ENCODE measurements at regions not wholly inside any gene's neighbourhood (a gene's known extent, or its start where the extent isn't known, plus 50 kb on each side); places are given as distances from the start of the nearest gene placed in this dataset.

DNA sequence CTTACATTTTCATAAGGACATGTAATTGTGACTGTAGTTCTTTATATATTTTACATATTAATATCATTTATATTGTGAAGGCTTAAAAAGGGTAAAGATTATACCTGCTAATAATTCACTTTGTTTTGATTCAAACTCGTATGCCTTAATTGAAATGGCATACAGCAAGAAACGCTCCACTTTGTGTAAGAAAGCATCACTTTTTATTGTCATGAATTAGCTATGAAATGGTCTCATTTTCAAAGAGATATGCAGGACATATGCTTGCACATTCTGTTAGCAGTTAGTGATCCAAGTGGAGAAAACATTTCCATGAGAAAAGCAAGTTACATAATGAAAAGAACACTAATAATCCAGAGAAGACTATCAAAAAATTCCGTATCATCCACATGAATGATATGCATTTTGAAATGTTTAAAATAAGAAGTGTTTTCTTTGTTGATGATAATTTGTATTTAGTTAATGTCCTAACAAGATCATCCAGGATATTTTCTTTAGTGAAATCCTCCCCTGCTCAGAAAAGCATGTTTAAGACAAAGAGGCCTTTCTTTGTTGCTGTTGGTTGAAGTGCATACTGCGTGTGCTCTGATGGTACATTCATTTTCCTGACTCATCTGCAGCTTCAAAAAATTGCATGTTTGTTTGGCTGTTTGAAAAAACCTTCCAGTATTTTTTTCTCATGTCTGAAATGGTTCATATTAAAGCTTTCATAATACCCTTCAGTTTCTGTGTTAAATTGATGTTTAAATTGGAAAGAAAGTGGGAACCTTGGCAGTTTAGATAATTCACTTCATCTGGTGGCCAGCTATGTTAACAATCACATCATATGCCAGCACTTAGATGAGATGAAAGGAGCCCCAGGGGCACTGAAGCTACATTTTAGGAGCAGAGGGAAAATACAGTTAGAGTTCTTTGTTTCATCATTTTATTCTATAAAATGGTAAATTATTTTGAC lies 242.2 kb downstream of the CSNK1G3 start:
- Histone ChIP-seq H3K4me3 (ENCODE audit: extremely low read depth, insufficient read depth, low read length, poor library complexity, severe bottlenecking) (no peak overlapping the region), H3K4me1 (ENCODE audit: control insufficient read depth, insufficient read depth, low read length, poor library complexity, severe bottlenecking) (peaks cover 33% of the 10 kb centered on the region), H3K27ac (ENCODE audit: low read depth, low read length, severe bottlenecking) (peak overlapping the region; percentile 74), H3K36me3 (ENCODE audit: control insufficient read depth, insufficient read depth, low read length) (no peaks in the 10 kb centered on the region), H3K9me3 (ENCODE audit: control insufficient read depth, low read length) (no peaks in the 10 kb centered on the region)
- 83 to 90% methylated on average over 1 to 2 of the region's 4 CpGs for WGBS, 2 experiments (ENCODE audit: insufficient coverage in 2 of 2)

DNA sequence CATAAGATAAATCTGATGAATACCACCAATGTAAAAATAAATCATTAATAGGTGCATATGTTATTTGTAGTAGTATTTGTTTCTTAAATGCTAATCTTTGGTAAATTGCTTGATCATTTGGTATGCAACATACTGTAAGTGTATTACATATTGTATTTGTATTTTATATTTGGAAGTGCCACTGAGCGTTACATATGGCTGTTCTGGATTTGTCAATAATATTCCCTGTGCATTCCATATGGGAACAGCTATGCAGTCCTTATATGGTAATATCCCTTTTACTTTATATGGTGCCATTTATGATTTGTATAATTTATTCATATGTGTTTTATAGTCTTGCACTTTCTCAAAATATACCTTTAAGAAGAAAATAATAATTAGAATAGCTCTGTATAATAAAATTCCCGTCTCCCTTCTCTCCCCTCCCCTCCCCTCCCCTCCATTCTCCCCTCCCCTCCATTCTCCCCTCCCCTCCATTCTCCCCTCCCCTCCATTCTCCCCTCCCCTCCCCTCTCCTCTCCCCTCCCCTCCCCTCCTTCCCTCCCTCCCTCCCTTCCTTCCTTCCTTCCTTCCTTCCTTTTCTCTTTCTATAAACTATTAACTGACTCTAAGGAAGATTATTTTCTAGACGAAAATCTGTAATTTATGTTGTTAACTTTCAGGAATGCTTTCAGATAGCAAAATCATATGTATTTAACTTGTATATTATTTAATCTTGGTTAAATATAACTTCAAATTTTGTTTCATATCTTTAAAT lies 241.4 kb downstream of the CSNK1G3 start:
- Histone ChIP-seq H3K27ac (ENCODE audit: low read depth, low read length, severe bottlenecking) (peak overlapping the region; percentile 69), H3K9me3 (ENCODE audit: control insufficient read depth, low read length) (no peaks in the 10 kb centered on the region), H3K36me3 (ENCODE audit: control insufficient read depth, insufficient read depth, low read length) (no peaks in the 10 kb centered on the region), H3K4me3 (ENCODE audit: extremely low read depth, insufficient read depth, low read length, poor library complexity, severe bottlenecking) (no peak overlapping the region), H3K4me1 (ENCODE audit: control insufficient read depth, insufficient read depth, low read length, poor library complexity, severe bottlenecking) (peaks cover 33% of the 10 kb centered on the region)
- WGBS, 2 experiments (ENCODE audit: insufficient coverage in 2 of 2) = no CpG with 5 or more reads among the region's 3 CpGs

DNA sequence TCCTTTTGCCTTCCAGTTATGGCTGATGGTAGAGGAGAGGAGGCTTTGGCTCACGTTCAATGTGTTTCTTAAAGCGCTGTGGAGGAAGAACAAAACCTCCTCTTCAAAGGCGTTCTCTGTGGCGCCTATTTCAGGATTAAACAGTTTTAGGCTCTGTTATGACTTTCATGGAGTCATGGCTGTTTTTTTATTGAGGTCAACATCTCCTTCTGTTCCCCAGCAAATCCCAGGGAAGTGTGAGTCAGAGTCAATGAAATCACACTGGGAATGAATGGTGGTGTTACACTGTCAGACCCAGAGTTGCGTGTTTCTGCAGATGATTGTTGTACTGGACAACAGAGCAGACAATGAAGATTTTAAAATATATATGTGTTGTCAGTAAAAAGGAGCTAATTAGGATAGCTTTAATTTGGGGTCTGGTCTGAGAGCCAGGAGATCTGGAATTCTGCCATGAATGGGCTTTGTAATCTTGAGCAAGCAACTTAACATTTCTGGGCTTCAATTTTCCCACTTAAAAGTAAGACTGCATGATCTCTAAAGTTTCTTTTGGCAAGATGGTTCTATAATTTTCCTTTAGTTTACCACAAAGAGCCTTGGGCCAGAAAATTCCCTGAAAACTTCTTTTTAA lies 240.7 kb downstream of the CSNK1G3 start:
- Histone ChIP-seq H3K36me3 (ENCODE audit: control insufficient read depth, insufficient read depth, low read length) (no peaks in the 10 kb centered on the region), H3K27ac (ENCODE audit: low read depth, low read length, severe bottlenecking) (peak overlapping the region; percentile 69), H3K4me1 (ENCODE audit: control insufficient read depth, insufficient read depth, low read length, poor library complexity, severe bottlenecking) (peaks cover 33% of the 10 kb centered on the region), H3K4me3 (ENCODE audit: extremely low read depth, insufficient read depth, low read length, poor library complexity, severe bottlenecking) (no peak overlapping the region), H3K9me3 (ENCODE audit: control insufficient read depth, low read length) (no peaks in the 10 kb centered on the region)
- WGBS, 2 experiments (ENCODE audit: insufficient coverage in 2 of 2) = 85% methylated on average over 2 of the region's 5 CpGs; no CpG with 5 or more reads in 1 of the 2 experiments

DNA sequence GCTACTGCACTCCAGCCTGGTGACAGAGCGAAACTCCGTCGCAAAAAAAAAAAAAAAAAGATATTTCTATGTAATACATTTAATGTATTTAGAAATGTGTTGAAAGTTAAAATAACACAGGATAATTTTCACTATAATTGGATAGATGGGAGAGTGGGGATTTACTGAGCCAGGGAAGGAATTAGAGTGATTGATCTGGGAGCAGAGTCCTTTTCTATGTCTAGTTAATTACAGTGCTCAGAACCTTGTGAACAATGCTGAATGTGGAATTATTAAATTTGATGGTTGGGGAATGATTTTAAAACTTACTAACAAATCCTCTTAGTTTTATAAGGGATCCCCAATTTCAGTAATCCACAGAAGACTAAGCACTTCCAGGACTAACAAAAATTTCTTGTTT lies 239.7 kb downstream of the CSNK1G3 start:
- Histone ChIP-seq H3K4me3 (ENCODE audit: extremely low read depth, insufficient read depth, low read length, poor library complexity, severe bottlenecking) (no peak overlapping the region), H3K27ac (ENCODE audit: low read depth, low read length, severe bottlenecking) (no peak overlapping the region), H3K4me1 (ENCODE audit: control insufficient read depth, insufficient read depth, low read length, poor library complexity, severe bottlenecking) (peaks cover 33% of the 10 kb centered on the region), H3K9me3 (ENCODE audit: control insufficient read depth, low read length) (no peaks in the 10 kb centered on the region), H3K36me3 (ENCODE audit: control insufficient read depth, insufficient read depth, low read length) (no peaks in the 10 kb centered on the region)
- WGBS, 2 experiments (ENCODE audit: insufficient coverage in 2 of 2) = no CpG with 5 or more reads among the region's 3 CpGs

DNA sequence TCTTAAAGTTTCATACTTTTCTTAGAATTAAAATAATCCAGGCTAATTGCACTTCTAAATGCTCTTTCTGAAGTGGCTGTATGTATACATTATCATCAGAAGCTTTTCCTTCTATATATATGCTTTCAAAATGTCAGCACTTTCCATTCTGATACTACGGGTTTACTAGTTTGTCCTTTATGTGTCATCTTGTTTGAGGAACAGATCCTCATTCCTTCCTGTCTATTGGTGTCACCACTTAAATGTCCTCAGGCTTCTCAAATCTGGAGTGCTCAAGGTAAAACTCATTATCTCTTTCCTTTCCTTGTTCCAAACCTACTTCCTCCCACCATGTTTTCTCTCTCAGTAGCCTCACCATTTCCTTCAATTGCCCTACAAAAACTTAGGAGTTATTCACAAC lies 236.3 kb downstream of the CSNK1G3 start:
- no peaks in the 10 kb centered on the region for H3K36me3 ChIP-seq (ENCODE audit: control insufficient read depth, insufficient read depth, low read length)
- peaks cover 8% of the 10 kb centered on the region for H3K4me1 ChIP-seq (ENCODE audit: control insufficient read depth, insufficient read depth, low read length, poor library complexity, severe bottlenecking)
- H3K9me3 ChIP-seq (ENCODE audit: control insufficient read depth, low read length) = no peaks in the 10 kb centered on the region
- no peak overlapping the region for H3K4me3 ChIP-seq (ENCODE audit: extremely low read depth, insufficient read depth, low read length, poor library complexity, severe bottlenecking)
- H3K27ac ChIP-seq (ENCODE audit: low read depth, low read length, severe bottlenecking) = no peak overlapping the region
- WGBS, 2 experiments (ENCODE audit: insufficient coverage in 2 of 2) = 100% methylated on average over 1 of the region's 1 CpG; no CpG with 5 or more reads in 1 of the 2 experiments

DNA sequence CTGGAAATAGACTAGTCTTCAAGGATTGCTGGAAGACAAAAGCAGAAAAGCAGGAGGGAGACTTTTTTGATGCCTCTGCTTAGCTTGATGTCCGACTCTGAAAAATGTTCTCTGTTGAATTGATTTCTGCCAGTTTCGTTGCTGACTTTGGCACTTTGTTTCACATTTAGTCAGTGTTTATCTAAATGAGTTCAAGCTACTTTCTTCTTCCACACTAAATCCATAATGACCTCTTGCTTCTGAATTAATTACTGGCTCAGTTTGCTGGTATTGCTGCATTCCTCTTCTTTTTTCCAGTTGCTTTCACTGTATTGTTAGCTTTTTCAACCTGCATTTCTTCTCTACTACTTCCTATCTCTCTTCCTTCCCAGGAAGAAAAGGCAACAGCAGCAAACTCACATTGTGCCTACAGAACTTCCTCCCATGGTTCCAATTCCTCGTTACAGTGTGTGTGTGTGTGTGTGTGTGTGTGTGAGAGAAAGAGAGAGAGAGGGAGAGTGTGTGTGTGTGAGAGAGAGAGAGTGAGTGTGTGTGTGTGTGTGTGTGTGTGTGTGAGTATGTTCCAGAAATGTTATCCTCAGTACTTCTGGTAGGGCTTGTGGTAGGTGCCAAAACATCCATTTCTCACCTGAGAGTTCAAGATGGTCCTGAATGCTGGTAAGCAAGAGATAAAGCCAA lies 234.8 kb downstream of the CSNK1G3 start:
- H3K4me1 ChIP-seq (ENCODE audit: control insufficient read depth, insufficient read depth, low read length, poor library complexity, severe bottlenecking) = no peaks in the 10 kb centered on the region
- no peaks in the 10 kb centered on the region for H3K36me3 ChIP-seq (ENCODE audit: control insufficient read depth, insufficient read depth, low read length)
- H3K4me3 ChIP-seq (ENCODE audit: extremely low read depth, insufficient read depth, low read length, poor library complexity, severe bottlenecking) = no peak overlapping the region
- 82 to 84% methylated on average over 2 to 3 of the region's 3 CpGs for WGBS, 2 experiments (ENCODE audit: insufficient coverage in 2 of 2)
- H3K27ac ChIP-seq (ENCODE audit: low read depth, low read length, severe bottlenecking) = no peak overlapping the region
- H3K9me3 ChIP-seq (ENCODE audit: control insufficient read depth, low read length) = no peaks in the 10 kb centered on the region

DNA sequence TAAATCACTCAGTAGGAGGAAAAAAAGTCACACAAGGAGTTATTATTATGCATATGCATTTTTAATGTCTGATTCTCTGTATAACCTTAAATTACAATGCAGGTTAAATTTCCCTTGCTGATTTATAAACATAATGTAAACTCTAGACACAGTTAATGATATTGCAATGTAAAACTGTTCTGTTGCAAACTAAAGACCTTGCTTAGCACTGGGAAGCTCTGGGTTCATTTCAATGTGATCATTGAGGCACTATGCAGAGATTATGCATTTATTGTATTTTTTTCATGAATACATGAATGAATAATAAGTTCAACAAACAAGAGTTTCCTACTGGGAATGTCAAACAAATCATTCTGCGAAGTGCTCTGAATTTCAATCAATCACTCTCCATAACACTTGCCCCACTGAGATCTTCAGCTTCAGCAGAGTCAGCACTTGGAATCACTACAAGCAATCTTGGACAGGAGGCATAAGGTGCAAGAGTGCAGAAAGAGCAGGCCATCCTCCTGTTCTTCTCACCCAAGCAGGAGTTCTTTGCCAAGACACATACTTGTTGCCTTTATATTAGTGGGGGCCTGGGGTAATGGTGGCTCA lies 232.1 kb downstream of the CSNK1G3 start:
- no CpG with 5 or more reads among the region's 1 CpG for WGBS, 2 experiments (ENCODE audit: insufficient coverage in 2 of 2)

DNA sequence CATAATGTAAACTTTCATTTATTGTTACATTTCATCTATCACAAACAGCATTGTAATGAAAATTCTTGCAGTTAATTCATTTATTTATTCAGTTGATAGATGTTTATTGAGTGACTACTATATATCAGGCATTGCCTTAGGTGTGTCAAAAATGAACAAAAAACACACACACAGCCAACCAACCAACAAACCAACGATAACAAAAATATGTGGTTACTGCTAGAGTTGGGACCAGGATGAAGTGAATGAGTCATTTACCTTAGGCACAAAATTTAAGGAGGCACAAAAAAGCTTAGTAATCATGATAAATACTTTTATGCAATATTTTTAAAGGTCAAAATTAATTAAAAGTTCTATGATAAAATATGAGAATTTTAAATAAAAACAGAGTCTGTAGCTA lies 223.4 kb downstream of the CSNK1G3 start:
- no peak overlapping the region for H3K4me3 ChIP-seq (ENCODE audit: extremely low read depth, insufficient read depth, low read length, poor library complexity, severe bottlenecking)
- peaks cover 5% of the 10 kb centered on the region for H3K9me3 ChIP-seq (ENCODE audit: control insufficient read depth, low read length)
- no CpG with 5 or more reads among the region's 1 CpG for WGBS, 2 experiments (ENCODE audit: insufficient coverage in 2 of 2)
- H3K4me1 ChIP-seq (ENCODE audit: control insufficient read depth, insufficient read depth, low read length, poor library complexity, severe bottlenecking) = no peaks in the 10 kb centered on the region
- H3K27ac ChIP-seq (ENCODE audit: low read depth, low read length, severe bottlenecking) = no peak overlapping the region
- no peaks in the 10 kb centered on the region for H3K36me3 ChIP-seq (ENCODE audit: control insufficient read depth, insufficient read depth, low read length)

More for the DNA sequence above, 232.1 kb downstream of the CSNK1G3 start:
- no peak overlapping the region for H3K4me3 ChIP-seq (ENCODE audit: extremely low read depth, insufficient read depth, low read length, poor library complexity, severe bottlenecking)
- H3K9me3 ChIP-seq (ENCODE audit: control insufficient read depth, low read length) = no peaks in the 10 kb centered on the region
- H3K27ac ChIP-seq (ENCODE audit: low read depth, low read length, severe bottlenecking) = no peak overlapping the region
- no peaks in the 10 kb centered on the region for H3K4me1 ChIP-seq (ENCODE audit: control insufficient read depth, insufficient read depth, low read length, poor library complexity, severe bottlenecking)
- H3K36me3 ChIP-seq (ENCODE audit: control insufficient read depth, insufficient read depth, low read length) = no peaks in the 10 kb centered on the region

DNA sequence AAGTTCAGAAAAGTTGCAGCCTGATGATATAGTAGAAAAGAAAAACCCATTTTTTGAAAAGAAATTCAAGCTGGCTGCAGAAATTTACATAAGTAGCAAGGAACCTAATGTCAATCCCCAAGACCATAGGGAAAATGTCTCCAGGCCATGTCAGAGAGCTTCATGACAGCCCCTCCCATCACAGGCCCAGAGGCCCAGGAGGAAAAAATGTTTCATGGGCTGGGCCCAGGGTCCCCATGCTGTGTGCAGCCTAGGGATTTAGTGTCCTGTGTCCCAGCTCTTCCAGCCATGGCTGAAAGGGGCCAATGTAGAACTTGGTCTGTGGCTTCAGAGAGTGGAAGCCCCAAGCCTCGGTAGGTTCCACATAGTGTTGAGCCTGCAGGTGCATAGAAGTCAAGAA lies 220.3 kb downstream of the CSNK1G3 start:
- Histone ChIP-seq H3K27ac (ENCODE audit: low read depth, low read length, severe bottlenecking) (no peak overlapping the region), H3K4me1 (ENCODE audit: control insufficient read depth, insufficient read depth, low read length, poor library complexity, severe bottlenecking) (no peaks in the 10 kb centered on the region)
- 100% methylated on average over 1 of the region's 1 CpG; no CpG with 5 or more reads in 1 of the 2 experiments for WGBS, 2 experiments (ENCODE audit: insufficient coverage in 2 of 2)

DNA sequence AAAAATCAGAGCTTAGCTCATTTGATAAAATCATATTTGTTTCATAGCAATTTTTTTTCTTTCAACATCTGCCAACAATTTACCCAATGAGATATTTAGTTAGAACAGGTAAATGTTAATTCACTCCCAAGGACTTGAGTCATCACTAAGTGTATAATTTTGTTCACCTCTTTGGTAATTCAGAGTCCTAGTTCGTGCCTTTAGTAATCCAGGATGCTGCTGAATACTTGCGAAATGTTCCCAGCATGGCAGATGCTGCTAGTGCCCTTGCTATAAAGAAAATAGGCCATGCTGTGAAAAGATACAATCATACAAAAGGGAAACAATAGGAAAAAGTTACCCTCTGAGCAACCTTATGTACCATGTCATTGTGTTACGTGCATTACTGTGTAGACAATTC lies 210.5 kb downstream of the CSNK1G3 start:
- Histone ChIP-seq H3K36me3 (ENCODE audit: control insufficient read depth, insufficient read depth, low read length) (no peaks in the 10 kb centered on the region), H3K9me3 (ENCODE audit: control insufficient read depth, low read length) (no peaks in the 10 kb centered on the region), H3K27ac (ENCODE audit: low read depth, low read length, severe bottlenecking) (no peak overlapping the region), H3K4me1 (ENCODE audit: control insufficient read depth, insufficient read depth, low read length, poor library complexity, severe bottlenecking) (no peaks in the 10 kb centered on the region), H3K4me3 (ENCODE audit: extremely low read depth, insufficient read depth, low read length, poor library complexity, severe bottlenecking) (no peak overlapping the region)
- WGBS, 2 experiments (ENCODE audit: insufficient coverage in 2 of 2) = 90 to 100% methylated on average over 1 to 2 of the region's 3 CpGs

More for the DNA sequence above, 220.3 kb downstream of the CSNK1G3 start:
- H3K9me3 ChIP-seq (ENCODE audit: control insufficient read depth, low read length) = peaks cover 5% of the 10 kb centered on the region
- no peaks in the 10 kb centered on the region for H3K36me3 ChIP-seq (ENCODE audit: control insufficient read depth, insufficient read depth, low read length)
- H3K4me3 ChIP-seq (ENCODE audit: extremely low read depth, insufficient read depth, low read length, poor library complexity, severe bottlenecking) = no peak overlapping the region
